ENCODE measurements at regions not wholly inside any gene's neighbourhood (a gene's known extent, or its start where the extent isn't known, plus 50 kb on each side); places are given as distances from the start of the nearest gene placed in this dataset.

DNA sequence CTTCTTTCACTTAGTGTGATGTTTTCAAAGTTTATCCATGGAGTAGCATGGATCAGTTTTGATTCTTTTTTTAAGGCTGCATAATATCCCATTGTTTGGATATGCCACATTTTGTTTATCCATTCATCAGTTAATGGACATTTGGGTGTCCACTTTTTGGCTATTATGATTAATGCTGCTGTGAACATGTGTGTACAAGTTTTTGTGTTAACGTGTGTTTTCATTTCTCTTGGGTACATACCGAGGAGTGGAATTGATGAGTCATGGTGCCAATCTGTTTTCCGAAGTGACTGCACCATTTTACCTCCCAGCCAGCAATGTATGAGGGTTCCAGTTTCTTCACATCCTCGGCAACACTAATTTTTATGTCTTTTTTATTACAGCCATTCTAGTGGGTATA lies 78.4 kb upstream of the CCDC28A start:
- no peak for TF ChIP-seq L3MBTL2 (conservative IDR thresholded peaks at IDR 0.05)
- no peak for TF ChIP-seq TARDBP (IDR thresholded peaks at IDR 0.05)
- no peak for TF ChIP-seq CTBP1 (IDR thresholded peaks at IDR 0.05; ENCODE audit: borderline replicate concordance)
- TF ChIP-seq FOXA1 (IDR thresholded peaks at IDR 0.05): no peak
- no peak for TF ChIP-seq SP1 (IDR thresholded peaks at IDR 0.05)
- TF ChIP-seq BHLHE40 (IDR thresholded peaks at IDR 0.05; ENCODE audit: borderline replicate concordance): no peak
- no peak for TF ChIP-seq ELF4 (IDR thresholded peaks at IDR 0.05)
- no peak for TF ChIP-seq ZNF384 (IDR thresholded peaks at IDR 0.05)
- TF ChIP-seq NFRKB (IDR thresholded peaks at IDR 0.05): no peak
- no peak for TF ChIP-seq FOXK2 (IDR thresholded peaks at IDR 0.05)
